Peyer's patch (tissue), 4 donors: ENCODE measurements at regions not wholly inside any gene's neighbourhood (a gene's known extent, or its start where the extent isn't known, plus 50 kb on each side); places are given as distances from the start of the nearest gene placed in this dataset.

ENCODE experiments used
- CTCF ChIP-seq, 6 experiments: fragments of 450-650 bp in 4 of 6; fragments of 200-600 bp in 2 of 6; sonication (generic) in 1 of 6; IDR thresholded peaks; one replicate each; pipeline ENCODE4 v1.5.1; 2017 to 2019; ENCODE audit warnings: antibody characterized with exemption in 6 of 6, mild to moderate bottlenecking in 3 of 6, moderate library complexity in 1 of 6
- POLR2A ChIP-seq, 2 donors: fragments of 450-650 bp; IDR thresholded peaks; one replicate each; pipeline ENCODE4 v1.5.1; 2017; ENCODE audit warnings: antibody characterized with exemption in 2 of 2, mild to moderate bottlenecking in 2 of 2, moderate library complexity in 2 of 2

GRCh38 chr13:106683179-106683578 is 115.2 kb upstream of the ARGLU1 start:
- TF ChIP-seq CTCF (IDR thresholded peaks at IDR 0.05) (no peak), POLR2A (IDR thresholded peaks at IDR 0.05) (no peak)
